GM21786 (cell line): ENCODE measurements at regions not wholly inside any gene's neighbourhood (a gene's known extent, or its start where the extent isn't known, plus 50 kb on each side); places are given as distances from the start of the nearest gene placed in this dataset.

Source experiments
- ATAC-seq: cut with Tn5 transposase; IDR thresholded peaks from one replicate; pipeline ENCODE4 v1.9.1; 2021; ENCODE audit not compliant: unreplicated experiment

DNA sequence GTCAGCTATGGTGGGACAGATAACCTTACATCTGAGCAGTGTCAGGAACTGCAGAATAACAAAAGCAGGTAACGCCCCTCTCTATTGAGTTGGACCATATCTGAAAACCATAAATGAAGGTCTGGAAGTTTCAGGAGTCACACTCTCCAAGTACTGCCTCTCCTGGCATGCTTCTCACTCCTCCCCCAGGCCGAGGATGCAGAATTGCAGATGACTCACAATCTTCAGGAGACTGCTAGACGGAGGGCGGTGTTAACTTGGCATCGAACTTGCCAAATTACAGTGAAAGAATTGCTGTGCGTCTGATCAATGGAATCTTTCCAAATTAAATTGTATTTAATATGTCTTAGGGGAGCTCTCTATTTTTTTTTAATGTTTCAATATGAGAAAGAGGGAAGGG is 67.1 kb upstream of the TRIM2 start:
- no peak for ATAC-seq

DNA sequence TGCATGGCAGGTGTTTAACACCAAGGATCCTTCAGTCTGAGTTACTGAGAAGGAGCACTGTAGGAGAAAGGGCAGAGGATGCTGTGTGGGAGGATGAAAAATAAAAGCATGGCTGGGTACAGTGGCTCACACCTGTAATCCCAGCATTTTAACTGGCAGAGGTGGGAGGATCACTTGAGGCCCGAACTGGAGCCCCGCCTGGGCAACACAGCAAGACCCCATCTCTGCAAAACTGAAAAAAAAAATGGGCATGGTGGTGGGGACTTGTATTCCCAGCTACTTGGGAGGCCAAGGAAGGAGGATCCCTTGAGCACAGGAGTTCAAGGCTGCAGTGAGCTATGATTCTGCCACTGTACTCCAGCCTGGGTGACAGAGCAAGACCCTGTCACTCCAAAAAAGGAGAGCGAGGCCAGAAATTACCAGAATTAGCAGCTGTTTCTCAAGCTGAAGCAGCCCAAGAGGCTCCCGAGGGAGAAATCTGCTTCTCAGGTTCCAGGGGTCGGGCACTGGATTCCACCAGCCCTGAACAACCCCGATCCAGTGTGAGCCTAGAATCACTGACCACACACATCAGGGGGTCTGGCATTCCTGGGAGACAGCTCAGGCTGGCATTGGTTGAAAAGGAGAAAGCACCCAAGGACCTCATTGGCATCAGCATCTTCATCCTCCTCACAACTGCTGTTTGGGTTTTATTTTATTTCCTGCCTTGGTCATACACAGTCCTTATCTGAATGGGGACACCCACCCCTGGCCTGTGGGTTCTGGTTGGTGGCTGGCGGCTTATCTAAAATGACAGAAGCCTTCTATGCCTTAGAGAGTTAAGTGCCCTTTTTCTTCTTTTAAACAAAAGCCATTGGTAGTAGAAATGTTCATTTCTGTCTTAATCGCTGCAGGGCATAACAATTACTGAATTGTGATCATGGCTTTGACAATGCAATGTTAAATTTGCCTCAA is 66.3 kb upstream of the TRIM2 start:
- ATAC-seq, result no peak

DNA sequence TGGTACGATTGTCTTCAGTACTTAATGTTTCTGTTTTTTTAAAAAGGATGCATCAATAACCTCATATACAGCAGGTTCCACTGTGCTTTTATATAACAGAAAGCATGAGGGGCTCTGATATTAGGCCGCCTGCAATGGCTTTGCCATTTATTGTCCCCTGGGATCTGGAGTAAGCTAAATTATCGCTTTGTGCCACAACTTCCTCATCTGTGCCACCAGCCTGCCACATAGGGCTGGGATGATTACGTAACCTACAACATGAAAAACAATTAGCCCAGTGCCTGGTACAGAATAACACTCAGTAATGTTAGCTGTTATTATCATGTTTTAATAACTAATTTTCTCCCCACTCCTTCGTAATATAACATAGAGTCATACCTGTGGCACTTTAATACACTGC is 65.5 kb upstream of the TRIM2 start:
- ATAC-seq, result no peak

DNA sequence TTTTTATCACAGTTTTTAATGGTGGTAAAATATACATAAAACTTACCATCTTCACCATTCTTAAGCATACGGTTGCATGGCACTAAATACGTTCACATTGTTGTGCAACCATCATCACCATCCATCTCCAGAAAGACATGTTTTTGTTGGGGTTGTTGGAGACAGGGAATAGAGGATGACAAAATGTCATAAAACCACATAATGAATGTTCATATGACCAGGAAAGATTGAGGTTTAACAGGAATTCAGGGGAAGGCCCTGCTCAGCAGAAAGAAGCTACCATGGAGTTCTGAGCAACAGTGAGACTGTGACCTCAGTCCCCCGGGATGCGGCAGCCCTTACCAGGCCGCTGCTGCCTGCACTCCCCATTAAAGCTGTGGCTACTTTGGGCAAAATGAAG is 63.9 kb upstream of the TRIM2 start:
- ATAC-seq, result no peak

DNA sequence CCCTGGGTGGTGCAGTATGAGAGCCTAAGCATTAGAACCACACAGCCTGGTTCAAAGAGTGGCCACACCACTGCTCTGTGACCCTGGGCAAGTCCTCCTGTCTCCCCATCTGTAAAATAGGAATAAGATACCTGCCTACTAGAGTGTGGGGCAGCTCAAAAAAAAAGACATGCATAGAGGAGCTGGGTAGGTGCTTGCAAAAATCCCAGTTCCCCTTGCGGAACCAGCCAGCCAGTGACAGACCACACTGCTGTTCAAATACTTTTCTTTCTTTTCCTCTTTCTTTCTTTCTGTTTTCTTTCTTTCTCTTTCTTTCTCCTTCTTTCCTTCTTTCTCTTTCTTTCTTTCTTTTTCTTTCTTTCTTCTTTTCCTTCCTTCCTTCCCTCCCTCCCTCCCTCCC is 63.0 kb upstream of the TRIM2 start:
- no peak for ATAC-seq

DNA sequence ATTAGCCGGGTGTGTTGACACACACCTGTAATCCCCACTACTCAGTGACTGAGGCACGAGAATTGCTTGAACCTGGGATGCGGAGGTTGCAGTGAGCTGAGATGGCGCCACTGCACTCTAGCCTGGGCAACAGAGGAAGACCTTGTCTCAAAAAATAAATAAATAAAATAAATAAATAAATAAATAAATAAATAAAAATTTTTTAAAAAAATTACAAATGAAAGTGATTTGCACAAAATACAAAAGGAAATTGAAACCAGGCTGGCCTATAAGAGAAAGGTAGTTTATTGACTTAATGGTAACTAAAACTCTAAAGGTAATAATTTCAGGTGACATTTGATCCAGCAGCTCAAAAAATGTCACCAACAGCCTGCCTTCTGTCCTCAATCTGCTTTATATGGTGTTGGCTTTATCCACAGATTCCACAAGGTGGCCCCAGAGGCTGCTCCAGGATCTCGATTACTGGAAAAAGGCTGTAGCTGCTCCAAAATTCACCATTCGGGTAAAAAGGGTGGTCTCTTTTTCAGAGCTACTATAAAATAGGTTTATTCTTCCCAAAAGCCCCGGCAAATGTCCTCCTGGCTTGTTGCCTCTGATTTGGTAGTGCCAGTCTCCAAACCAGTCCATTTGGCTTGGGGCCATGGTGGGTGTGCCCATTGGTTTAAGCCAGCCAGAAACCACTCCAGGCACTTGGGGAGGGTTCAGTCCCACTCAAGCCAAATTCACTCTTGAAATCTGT is 61.4 kb upstream of the TRIM2 start:
- ATAC-seq, result peak; percentile 47

DNA sequence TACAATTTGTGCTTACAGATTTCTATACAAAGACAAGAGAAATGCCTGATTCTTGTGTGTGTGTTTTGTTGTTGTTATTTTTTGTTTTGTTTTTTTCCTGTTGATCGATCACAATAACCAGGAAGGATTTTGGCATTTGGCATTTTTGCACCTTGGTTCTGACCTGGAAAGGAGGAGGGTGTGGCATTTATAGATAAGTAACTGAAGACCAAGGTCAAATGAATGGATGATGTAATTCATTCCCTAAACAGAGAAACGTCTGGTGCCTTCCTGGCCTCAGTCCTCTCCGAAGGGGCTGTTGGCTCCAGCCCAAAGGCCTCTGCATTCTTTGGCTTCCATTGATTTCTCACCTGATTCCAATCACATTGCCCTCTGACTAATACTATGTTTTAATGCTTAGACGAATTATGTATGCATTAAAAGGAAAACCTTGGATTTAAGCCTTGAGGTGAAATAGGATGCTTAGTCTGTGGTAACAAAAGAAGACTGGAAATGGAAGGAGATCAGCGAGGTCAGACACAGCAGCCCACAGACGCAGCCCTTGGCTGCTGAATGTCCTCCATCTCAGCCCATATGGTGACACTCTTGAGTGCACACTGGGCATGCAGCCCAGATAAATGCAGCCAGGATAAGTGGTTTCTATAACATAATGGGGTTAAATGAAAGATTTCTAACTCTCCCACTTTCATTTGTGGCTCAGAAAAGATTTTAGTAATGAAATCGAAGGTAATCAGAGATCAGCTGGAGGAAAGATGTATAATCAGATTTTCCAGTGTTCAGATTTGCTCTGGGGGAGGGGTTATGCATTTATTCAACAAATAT is 60.5 kb upstream of the TRIM2 start:
- ATAC-seq, result no peak

DNA sequence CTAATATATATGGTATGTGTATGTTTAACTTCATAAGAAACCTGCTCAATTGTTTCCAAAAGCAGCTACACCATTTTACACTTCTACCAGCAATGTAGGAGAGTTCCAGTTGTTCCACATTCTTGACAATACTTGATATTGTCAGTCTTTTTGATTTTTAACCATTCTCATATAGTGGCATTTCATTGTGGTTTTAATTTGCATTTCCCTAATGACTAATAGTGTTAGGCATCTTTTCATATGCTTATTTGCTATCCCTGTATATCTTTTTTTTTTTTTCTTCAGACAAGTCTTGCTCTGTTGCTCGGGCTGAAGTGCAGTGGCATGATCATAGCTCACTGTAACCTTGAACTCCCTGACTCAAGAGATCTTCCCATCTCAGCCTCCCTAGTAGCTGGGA is 58.2 kb upstream of the TRIM2 start:
- no peak for ATAC-seq

DNA sequence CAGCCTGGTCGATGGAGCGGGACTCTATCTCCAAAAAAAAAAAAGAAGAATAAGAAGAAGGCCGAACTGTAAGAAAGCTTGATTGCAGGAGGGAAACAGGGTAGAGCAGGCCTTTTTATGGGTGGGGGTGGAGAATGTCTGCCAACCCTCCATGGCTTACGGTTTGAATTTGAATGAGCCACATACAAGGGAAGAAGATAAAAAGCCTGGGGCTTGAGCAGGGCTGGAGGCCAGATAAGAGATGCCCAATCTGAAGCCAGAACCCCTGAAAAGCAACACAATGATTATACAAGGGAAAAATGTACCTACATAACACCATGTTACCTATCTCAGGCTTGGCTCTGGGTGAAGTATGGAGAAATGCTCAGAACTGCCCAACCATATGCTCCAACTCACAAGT is 57.3 kb upstream of the TRIM2 start:
- no peak for ATAC-seq

DNA sequence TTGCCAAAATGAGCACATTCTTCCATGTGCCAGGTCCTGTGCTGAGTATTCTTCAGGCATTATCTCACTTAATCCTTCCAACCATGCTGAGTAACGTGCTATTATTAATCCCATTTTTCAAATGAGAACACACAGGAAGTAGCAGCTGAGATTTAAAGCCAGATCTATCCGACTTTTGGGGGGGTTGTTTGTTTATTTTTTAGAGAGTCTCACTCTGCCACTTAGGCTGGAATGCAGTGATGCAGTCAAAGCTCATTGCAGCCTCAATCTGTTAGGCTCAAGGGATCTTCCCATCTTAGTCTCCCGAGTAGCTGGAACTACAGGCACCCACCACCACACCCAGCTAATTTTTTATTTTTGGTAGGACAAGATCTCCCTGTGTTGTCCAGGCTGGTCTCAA is 55.5 kb upstream of the TRIM2 start:
- no peak for ATAC-seq

DNA sequence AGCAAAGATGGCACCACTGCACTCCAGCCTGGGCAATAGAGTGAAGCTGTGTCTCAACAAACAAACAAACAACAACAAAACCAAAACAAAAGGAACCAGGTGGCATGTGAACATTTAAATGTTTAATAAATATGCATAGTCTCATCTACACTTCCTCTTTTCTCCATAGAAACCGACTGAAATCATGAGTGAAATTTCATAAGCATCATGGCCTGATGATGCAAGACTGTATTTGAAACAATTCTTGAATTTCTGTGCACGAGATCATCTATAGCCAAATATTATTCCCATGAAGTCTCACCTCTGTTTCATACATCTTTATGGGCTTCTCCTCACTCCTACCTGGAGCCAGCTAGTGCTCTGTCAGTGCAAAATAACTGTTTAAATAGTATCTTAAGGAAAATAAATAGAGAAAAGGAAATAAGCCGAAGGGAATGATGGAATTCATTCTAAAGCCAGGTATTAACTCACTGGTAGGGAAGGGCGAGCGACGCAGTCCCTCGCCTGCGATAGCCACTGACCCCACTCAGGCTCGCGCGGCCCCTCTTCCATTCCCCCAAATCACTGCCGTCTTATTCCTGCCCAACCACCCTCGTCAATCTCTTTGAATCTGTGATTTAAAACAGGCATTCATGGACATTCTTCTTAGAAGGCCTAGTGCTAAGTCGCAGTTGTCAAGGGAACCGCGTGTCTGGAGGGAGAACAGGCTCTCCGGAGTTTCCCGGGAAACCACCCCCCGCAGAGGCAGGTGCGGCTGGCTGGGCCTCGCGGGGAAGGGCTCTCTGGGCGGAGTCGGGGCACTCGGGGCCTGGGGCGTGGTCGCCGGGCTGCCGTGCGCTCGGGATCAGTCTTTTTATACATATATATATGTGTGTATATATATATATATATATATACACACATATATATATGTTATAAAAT is 52.4 kb upstream of the TRIM2 start:
- peak; percentile 29 for ATAC-seq

DNA sequence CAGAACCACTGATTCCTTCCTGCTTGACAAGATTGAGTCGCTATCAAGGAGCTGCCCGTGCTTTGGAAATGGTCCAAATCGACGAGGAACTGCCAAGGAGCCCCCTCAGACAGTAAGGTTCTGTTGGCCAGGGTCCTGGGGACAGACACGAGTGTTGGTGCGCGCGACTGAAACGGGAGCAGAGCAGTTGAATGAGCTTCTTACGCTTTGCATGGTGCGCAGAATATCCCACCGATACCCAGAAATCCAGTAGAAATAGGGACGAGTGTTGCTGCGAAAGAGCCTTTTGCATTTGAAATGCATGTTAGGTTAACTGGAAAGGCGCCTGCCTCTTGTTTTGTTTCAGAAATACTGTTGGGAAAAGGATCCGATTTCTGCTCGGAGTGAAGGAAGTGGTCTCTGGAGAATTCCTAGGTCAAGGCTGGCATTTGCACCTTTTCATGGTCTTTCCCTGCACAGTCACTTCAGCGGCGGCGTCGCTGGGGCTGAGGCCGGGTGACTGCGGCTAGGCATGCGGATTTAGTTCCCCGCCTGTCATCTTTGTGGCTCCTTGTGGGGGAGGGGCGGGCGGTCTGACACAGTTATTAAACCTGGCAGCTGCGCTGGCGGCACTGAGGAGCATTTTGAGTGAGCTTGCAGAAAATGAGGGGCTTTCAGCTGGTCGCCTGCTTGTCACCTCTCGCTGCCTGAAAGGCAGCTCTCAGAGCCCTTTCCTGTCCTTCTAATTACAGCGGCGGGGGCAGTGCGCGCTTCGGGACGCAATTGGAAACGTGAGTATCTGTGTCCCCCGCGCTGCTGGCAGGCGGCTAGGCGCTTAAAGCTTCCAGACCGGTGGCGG is 51.5 kb upstream of the TRIM2 start:
- peak; percentile 20 for ATAC-seq

DNA sequence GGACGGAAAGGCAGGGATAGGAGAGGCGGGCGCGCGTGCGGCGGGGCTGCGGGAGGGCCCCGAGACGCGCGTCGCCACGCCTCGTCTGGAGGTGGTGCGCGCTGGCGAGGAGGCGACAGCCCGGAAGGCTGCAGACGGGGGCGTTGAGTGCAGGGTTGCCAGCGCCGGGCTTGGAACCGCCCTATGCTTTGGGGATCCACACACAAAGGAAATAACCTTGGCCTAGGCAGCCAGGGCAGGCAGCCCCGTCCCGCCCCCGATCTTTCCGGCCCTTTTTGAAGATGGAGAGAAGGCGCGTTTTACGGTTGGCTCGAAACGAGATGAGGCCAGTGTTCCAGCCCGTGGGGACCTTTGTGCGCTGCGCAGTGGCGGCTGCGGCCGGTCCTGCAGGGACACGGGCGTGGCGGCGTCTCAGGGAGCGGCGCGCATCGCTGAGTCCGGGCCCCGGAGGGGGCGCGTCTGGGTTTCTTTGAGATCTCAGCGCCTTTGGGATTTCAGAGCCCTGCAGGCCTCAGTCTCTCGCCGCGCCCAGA is 50.8 kb upstream of the TRIM2 start:
- ATAC-seq, result peak; percentile 56

DNA sequence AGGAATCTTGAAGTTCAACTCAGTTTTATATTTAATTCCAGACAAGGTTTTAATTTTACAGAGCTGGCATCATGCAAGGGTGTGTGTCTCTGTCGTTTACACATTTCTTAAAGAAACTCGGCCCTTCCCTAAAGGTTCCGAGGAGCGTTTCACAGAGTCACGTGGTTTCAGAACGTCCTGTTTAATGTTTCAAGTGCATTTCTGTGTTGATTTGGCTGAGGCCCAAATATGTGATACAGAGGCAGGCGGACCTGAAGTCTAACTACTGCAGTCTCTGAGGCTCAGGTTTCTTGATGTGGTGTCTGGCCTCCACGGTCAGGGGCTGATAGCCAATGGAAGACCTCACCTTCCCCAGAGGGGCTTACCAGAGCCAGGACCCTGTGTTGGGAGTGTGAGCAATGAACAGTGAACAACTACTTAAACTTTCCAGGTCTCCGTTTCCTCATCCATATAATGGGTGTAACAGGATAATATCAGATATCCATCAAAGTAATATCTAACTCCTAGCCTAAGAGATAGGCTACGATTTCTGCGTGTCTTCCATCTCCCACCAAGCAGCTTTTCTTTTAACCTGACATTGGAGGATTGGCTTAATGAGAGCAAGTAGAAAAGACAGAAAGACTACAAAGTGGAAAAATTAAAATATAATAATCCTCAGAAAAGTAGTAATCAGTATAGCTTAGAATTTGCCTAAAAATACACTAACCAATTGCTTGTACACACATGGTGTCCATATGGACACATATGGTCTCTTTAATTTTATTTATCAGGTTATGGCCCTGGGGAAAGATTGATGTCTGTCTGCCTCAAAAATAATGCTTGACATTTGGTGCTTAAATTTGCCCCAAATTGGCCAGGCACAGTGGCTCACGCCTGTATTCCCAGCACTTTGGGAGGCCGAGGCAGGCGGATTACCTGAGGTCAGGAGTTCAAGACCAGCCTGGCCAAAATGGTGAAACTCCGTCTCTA is 50.0 kb upstream of the TRIM2 start:
- no peak for ATAC-seq
